ENCODE measurements at regions not wholly inside any gene's neighbourhood (a gene's known extent, or its start where the extent isn't known, plus 50 kb on each side); places are given as distances from the start of the nearest gene placed in this dataset.

- Histone ChIP-seq H3K4me2 (ENCODE audit: insufficient read depth, insufficient read length, low read length) (no peak overlapping the region), H3K9ac (ENCODE audit: extremely low read depth, insufficient read length, low read length) (no peak overlapping the region), H4K20me1 (ENCODE audit: control insufficient read depth, insufficient read depth, insufficient read length) (no peaks in the 10 kb centered on the region), H4K91ac (ENCODE audit: insufficient read length, low read depth, low read length) (no peak overlapping the region), H3K23ac (ENCODE audit: insufficient read length, low read depth, low read length) (no peak overlapping the region), H3K27ac (ENCODE audit: insufficient read length, low read depth, low read length) (no peak overlapping the region), H2BK20ac (ENCODE audit: low read depth, low read length, poor library complexity, severe bottlenecking) (no peak overlapping the region), H3K79me1 (ENCODE audit: insufficient read depth, low read depth, low read length, poor library complexity, severe bottlenecking) (no peaks in the 10 kb centered on the region), H2BK5ac (ENCODE audit: insufficient read length, low read length) (no peak overlapping the region), H3K18ac (ENCODE audit: insufficient read length, low read depth, low read length) (no peak overlapping the region), H3K14ac (ENCODE audit: insufficient read depth, low read length) (no peak overlapping the region), H3T11ph (ENCODE audit: low read length) (no peak overlapping the region), H2BK120ac (ENCODE audit: low read depth, low read length, poor library complexity, severe bottlenecking) (no peak overlapping the region), H3K4ac (ENCODE audit: low read depth, low read length) (no peak overlapping the region), H4K8ac (replicated peaks; ENCODE audit: insufficient read length, low read depth, low read length) (no peak overlapping the region), H3K9me3 (ENCODE audit: control insufficient read depth, low read depth, low read length) (no peaks in the 10 kb centered on the region), H2AK5ac (ENCODE audit: insufficient read length, low read length) (no peak overlapping the region), H3K23me2 (ENCODE audit: insufficient read length, low read depth, low read length, poor library complexity, severe bottlenecking) (no peaks in the 10 kb centered on the region), H2AFZ (ENCODE audit: low read length) (no peak overlapping the region), H3K27me3 (ENCODE audit: insufficient read depth, low read length) (no peaks in the 10 kb centered on the region), H2BK12ac (ENCODE audit: insufficient read length, low read depth, low read length) (no peak overlapping the region), H4K5ac (ENCODE audit: insufficient read length, low read depth, low read length) (no peak overlapping the region), H3K4me1 (ENCODE audit: insufficient read depth, low read length) (no peaks in the 10 kb centered on the region; the same call in 1 of the 2 replicates), H2BK15ac (ENCODE audit: low read depth, low read length) (no peak overlapping the region), H3K79me2 (ENCODE audit: insufficient read depth, low read length) (no peaks in the 10 kb centered on the region), H3K56ac (ENCODE audit: insufficient read length, low read depth, low read length) (no peak overlapping the region)
- H3K4me1 Mint-ChIP-seq = peaks cover 12 to 17% of the 10 kb centered on the region in 2 experiments
- no peaks in the 10 kb centered on the region for H3K27me3 Mint-ChIP-seq (ENCODE audit: low read depth)
- H3K4me3 Mint-ChIP-seq = no peak overlapping the region
- peaks cover 7 to 8% of the 10 kb centered on the region in 2 experiments for H3K9me3 Mint-ChIP-seq
- peaks cover 4 to 5% (median 4%) of the 10 kb centered on the region in 3 experiments for H3K36me3 Mint-ChIP-seq (ENCODE audit: insufficient read depth in 1 of 3, low read depth in 3 of 3)
- no peak for TF ChIP-seq CTCF (conservative IDR thresholded peaks at IDR 0.05)
- no peak overlapping the region; a peak in 1 of 7 replicates for H3K27ac Mint-ChIP-seq
- no peak for DNase-seq
These were observed 848.0 kb upstream of the CADM2 start for GRCh38 chr3:84110787-84111186.
